ENCODE measurements at regions not wholly inside any gene's neighbourhood (a gene's known extent, or its start where the extent isn't known, plus 50 kb on each side); places are given as distances from the start of the nearest gene placed in this dataset.
A peak's percentile ranks its signal among the peaks of the same experiment; 100 is the strongest.

- no peak for DNase-seq (ENCODE audit: low spot score)
Measured at GRCh38 chr12:115639648-115640012, 637.9 kb downstream of the MED13L start.

DNA sequence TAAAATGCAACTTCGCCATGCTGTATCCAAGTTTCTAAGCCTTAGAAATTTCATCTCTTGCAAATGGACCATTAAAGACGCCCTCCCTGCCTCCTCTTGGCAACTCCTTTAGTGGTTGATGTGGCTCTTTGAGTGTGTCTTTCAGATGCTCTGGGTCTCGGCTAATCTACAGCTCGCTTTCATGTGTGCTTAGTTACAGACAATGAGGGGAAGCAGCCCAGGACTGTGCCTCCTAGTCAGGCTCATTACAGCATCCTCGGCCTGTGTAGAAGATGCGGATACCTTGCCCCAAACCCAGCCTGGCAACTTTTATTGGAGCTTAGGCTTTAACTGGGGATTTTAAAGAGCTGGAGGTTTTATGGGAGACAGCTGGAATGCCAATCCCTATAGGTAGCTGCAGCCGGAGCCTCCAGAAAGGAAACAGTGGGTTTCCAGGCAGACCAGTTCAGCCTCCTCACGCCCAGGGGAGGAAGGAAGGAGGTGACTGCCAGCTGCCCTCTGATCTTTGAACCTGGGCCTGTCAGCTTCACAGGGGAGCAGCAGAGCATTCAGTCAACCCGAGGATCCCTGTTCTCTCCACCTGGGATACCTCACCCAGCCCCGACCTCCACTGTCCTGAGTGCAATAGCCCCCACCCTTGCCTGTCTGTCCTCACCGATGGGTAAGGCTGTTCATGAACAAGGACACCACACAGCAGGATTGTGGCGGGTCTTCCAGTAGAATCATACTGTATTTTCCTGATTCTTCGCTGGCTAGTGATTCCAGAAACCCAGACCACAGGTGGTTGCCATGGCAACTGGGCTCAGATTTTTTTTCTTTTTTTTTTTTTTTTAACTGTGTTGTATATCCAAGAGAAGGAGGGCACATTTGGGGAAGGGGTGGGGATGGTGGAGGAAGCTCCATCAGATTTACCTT is 638.5 kb downstream of the MED13L start:
- DNase-seq (ENCODE audit: low spot score): no peak

DNA sequence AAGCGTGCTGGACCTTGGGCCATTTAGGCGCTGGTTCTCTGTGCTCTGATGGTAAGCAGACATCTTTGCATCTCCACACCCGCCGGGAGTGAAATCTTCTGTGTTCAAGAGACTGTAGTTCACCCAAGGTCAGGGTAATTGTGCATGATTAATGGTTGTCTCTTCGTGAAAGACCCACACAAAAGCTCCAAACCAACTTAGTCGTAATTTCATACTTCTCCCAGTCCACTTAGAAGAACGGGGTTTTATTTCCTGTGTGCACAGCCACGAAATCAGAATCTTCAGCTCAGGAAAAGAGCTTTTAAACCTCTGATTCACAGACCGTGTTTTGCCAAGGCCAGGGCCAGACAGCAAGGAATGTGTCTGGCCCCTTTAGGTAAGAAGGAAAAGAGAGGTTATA is 640.9 kb downstream of the MED13L start:
- no peak for DNase-seq (ENCODE audit: low spot score)

DNA sequence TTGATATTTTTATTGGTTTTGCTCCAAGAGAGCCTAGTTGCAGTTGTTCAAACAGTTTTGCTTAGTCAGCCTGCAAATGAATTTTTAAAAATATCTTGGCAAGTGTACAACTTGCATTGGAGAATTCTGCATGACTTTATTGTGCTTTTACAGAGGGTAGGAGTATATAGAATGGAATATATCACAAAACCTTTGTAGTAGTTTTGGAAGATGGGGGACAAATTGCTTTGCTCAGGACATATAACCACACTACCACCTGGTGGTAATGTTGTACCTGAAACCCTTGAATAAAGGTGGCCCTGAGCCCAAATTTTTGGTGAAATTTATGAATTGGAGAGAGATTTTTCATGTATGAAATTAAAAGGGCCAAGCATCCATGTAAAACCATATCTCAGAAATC is 645.2 kb downstream of the MED13L start:
- DNase-seq (ENCODE audit: low spot score): no peak

GRCh38 chr12:115630136-115630535 is 647.4 kb downstream of the MED13L start:
- no peak for DNase-seq (ENCODE audit: low spot score)

DNA sequence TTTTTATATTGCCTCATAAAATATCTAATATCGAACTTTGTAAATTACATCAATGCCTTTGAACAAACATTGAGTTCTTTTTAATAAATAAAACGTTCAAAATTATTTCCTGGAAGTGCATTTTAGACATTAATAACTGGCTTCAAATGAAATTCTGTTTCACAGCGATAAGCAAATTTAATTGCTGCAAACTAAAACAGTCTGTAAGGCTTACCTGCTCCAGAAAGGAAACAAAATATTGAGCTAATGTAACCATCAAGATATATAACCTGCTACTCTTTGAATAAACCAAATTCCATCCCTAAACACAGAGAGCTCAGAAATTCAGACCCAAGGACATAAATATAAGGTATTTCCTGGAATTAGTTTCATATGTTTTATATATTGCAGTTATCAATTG is 651.3 kb downstream of the MED13L start:
- no peak for DNase-seq (ENCODE audit: low spot score)

- DNase-seq (ENCODE audit: low spot score): peak; percentile 58
Measured at GRCh38 chr12:115623764-115624334, 653.6 kb downstream of the MED13L start.

- no peak for DNase-seq (ENCODE audit: low spot score)
Measured at GRCh38 chr12:115623275-115623674, 654.2 kb downstream of the MED13L start.

DNA sequence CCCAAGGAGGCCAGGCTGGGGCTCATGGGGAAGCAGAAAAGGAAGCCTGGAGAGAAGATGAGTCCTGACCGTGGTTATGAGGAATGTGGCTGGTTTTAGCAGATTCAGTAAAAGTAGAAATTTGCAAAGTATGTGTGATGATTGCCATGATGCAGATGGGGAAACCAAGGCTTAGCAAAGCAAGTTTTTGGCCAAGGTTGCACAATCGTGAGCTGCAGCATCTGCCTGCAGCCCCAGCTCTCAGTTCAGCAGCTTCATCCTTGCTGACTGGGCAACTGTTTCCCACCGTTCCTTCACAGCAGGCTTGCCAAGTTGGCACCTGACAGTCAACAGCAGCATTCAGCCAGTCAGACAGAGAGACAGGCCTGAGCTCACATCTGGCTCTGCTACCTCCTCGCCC is 656.7 kb downstream of the MED13L start:
- no peak for DNase-seq (ENCODE audit: low spot score)

GRCh38 chr12:115619889-115620288 is 657.6 kb downstream of the MED13L start:
- peak; percentile 56 for DNase-seq (ENCODE audit: low spot score)

GRCh38 chr12:115619061-115619460 is 658.4 kb downstream of the MED13L start:
- no peak for DNase-seq (ENCODE audit: low spot score)

- DNase-seq (ENCODE audit: low spot score): no peak
Measured at GRCh38 chr12:115618105-115618504, 659.4 kb downstream of the MED13L start.

GRCh38 chr12:115617391-115617790 is 660.1 kb downstream of the MED13L start:
- DNase-seq (ENCODE audit: low spot score): peak; percentile 80

GRCh38 chr12:115611477-115611876 is 666.0 kb downstream of the MED13L start:
- no peak for DNase-seq (ENCODE audit: low spot score)

DNA sequence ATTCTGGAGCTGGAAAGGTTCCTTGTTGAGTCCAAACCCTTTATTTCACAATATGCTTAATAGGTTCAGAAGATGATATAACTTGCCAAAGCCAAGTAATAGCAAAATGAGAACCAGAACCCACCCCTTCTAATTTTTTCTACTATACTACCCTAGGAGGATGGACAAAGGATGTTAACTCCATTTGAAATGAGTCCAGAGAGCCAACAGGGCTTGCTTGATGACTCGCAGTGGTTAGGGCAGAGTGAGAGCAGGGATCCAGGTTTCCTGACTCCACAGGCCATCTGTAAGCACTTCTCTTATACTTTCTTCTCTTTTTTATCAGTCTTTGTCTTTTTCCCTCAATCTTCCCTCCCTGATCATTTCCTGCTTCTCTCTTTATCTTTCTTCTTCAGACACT is 668.1 kb downstream of the MED13L start:
- no peak for DNase-seq (ENCODE audit: low spot score)

DNA sequence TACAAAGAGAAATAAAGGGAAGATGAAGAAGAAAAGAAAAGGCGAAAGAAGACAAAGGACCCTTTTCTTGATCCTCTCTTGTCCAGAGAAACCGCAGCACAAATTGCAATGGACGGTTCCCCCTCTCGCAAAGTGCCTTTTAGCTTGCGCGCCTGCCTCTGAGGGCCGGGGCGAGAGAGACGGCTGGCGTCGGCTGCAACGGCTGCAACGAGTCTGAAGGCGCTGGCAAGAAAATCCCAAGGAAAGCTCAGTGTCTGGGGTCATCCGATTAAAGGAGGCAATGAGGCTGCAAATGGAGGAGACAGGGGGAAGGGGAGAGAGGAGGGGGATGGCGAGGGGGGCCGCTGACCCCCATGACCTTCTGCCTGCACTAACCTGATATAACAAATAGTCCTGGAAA is 671.5 kb downstream of the MED13L start:
- DNase-seq (ENCODE audit: low spot score): no peak

DNA sequence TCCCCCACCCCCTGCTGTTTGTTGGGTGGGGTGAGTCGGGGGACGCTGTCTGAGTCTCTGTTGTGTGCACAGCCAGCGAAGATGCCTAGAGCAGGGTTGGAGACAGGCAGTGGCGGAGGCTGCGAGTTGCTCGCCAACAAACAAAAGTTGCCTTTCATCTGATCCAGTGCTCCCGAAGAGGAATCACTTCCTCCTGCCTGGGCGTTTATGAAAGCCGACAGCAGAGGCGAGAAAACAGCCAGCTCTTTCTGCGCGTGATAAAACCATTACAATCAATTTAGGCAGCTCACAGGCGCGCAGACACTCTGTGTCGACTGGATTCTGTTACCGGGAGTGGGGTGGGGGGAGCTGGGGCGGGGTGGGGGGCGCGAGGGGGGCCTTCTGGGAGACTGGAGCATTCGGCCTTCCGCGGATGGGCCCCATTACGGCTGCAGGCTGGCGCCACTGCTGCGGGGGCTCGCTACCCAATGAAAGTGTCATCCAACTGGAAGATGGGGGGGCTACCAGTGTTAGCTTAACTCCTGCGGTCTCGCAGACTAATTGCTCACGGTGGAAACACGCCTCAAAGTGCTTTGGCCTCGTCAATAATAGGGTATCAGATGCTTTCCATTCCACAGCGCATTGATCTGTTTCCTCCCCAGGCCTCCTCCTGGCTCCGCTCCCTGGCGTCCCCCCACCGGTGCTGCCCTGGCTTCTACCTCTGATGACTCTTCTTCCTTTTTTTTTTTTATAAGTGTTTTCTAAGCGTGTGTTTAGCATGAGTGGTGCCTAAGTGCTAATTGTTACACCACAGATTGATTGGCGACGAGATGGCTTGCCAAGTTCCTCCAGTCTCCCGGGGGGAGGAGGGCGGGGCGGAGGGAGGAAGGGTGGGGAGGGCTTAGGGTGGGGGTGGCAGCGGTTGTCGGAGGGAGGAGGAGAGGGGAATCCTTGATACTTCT is 678.4 kb downstream of the MED13L start:
- peak; percentile 57 for DNase-seq (ENCODE audit: low spot score)

- no peak for DNase-seq (ENCODE audit: low spot score)
Measured at GRCh38 chr12:115597157-115597712, 680.3 kb downstream of the MED13L start.

DNA sequence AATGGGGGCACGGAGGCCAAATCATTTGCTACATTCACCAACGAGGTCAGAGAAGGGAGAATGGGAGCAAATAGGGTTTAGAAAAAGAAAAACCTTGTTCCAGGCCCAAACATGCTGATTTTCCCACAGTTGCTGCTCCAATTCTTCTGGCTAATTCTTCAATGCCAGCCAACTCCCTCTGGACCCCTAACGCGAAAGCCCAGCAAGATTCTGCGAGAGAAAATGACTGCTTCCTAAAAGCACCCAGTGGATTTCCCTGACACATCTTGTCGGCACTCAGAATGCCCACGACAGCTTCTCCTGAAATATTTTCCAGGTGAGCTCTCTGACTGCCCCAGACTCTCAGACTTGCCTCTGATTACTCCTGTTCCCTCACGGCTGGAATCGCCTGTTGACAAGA is 689.4 kb downstream of the MED13L start:
- DNase-seq (ENCODE audit: low spot score): no peak

GRCh38 chr12:115584156-115584555 is 693.3 kb downstream of the MED13L start:
- no peak for DNase-seq (ENCODE audit: low spot score)

GRCh38 chr12:115583591-115583990 is 693.9 kb downstream of the MED13L start:
- DNase-seq (ENCODE audit: low spot score): no peak

DNA sequence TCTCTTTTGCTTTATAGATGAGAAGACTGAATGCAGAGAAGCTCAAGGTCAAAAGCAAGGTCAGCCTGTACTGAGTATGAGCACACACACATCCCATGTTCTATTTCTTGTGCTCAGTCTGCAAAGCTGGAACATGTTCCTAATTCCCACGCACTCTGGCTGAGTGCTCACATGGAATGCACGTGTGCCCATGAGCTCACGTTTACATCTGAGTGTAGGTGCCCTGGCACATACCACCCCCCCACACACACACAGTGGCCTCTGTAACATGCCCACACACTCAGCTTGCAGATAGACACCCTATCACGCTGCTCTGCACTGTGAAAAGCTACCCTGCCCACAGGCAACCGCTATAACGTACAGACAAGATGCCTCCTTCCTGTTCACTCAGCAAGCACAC is 700.1 kb downstream of the MED13L start:
- DNase-seq (ENCODE audit: low spot score): no peak

Data from iPS-NIHi11 (cell line).